HG02884 (cell line): ENCODE measurements at regions not wholly inside any gene's neighbourhood (a gene's known extent, or its start where the extent isn't known, plus 50 kb on each side); places are given as distances from the start of the nearest gene placed in this dataset.

Experiments
- ATAC-seq: cut with Tn5 transposase; IDR thresholded peaks from one replicate; pipeline ENCODE4 v1.9.1; 2021; ENCODE audit warnings: mild to moderate bottlenecking, moderate library complexity; ENCODE audit not compliant: unreplicated experiment

DNA sequence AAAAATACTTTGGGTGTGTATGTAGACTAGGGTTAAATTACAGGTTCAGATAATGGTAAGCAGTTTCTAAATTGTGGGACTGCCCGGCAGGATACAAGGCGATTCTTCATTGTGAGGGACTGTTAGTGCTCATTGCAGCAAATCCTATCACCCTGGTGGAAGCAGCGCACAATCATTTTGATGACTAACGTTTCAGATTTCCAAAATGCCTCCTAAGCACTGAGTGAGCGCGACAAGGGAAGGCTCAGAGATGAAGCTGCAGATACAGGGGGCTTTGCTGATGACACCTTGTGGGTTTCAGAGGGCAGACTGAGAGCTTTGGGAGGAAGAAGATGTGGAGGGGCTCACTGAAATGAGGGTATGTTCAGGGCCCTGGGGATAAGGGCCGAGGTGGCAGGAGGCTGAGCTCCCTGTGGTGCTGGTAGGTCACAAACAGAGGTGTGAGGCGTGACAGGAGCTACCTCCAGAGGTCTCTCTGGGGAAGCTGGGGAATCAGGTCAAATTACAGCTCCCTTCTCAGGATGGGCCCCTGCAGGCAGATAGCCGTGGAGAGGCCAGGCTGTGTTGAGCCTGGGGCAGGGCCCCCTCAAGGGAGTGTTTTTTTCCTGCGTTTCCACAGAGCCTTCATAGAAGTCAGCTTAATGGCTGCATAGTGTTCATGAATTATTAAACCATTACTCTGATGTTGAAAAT, 84.5 kb upstream of the FYN start:
- no peak for ATAC-seq

DNA sequence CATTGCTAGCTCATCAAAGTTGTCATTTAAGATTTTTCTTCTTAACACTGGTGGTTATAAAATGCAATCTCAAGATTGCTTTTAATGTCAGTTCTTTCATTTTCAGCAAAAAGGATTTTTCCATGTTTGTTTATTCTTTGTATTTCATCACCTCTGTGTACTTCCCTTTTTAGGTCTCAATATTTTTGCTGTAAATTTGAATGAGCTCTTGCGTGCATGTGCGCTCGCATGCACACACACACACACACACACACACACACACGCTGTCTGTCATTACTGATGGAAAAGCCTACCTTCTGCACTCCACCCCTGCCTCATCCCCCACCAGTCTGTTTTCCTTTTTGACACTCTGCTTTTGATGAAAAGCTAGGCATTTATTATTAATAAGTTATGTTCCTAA, 85.3 kb upstream of the FYN start:
- no peak for ATAC-seq

DNA sequence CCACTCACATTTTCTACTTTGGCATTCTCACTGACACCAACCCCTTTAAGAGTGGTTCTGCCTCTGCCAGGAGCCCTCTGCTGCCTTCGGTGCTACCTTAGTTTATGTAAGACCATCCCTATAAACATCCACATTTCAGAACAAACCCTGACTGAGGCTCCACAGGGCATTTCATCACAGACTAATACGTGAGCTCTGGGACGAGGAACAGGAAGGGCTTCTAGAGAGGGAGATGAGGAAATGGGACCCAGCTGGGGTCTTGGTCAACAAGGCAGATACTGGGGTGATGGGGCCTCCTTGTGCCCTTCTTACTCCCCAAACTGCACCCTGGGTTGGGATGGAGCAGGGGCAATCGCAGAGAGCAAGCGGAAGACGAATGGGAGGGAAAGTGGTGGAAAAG, 86.5 kb upstream of the FYN start:
- ATAC-seq: no peak

DNA sequence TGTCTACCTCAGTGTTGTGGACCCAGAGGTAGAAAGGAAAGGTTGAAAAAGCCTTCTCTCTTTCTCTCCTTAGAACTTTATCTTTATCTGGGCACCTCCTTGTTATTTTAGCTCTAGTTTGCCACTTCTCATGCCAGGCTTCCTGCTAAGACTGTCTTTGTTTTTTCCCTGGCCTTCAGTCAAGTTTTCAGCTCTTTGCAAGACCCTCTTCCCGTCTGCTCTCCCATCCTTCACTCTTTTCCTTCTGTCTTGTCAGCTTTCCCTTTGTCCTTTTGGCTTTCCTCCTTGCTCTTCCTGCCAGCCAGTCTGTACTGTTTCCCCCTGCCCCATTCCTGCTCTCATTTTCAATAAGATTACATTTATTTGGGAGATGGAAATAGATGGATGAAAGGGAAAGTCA, 86.8 kb upstream of the CCN6 start:
- no peak for ATAC-seq

- ATAC-seq: no peak
Measured at GRCh38 chr6:111970426-111970825, 83.5 kb upstream of the CCN6 start.

GRCh38 chr6:111971181-111971841, 82.6 kb upstream of the CCN6 start:
- no peak for ATAC-seq

GRCh38 chr6:111971866-111972532, 81.9 kb upstream of the CCN6 start:
- ATAC-seq: no peak

GRCh38 chr6:111972745-111973117, 81.2 kb upstream of the CCN6 start:
- no peak for ATAC-seq

- ATAC-seq: no peak
Measured at GRCh38 chr6:111973118-111973761, 80.7 kb upstream of the CCN6 start.

GRCh38 chr6:111973927-111974639, 79.8 kb upstream of the CCN6 start:
- no peak for ATAC-seq

DNA sequence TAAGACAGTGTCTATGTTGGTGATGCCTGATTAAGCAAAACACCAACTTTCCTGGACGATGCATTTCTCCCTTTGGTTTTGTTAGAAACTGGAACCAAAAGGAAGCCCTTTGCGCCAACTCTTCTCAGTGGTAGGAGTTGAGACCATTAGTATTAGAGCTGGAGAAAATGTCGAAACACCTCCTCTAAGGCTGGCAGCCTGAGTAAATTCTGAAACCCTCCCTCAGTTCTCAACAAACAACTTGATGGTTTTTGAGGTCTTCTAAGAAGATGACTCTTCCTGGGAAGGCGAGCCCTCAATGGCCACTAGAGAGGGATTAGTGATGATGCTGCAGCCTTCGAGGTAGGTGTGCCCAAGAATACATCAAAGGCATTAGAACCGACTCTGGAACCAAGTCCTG, 78.4 kb upstream of the CCN6 start:
- no peak for ATAC-seq

DNA sequence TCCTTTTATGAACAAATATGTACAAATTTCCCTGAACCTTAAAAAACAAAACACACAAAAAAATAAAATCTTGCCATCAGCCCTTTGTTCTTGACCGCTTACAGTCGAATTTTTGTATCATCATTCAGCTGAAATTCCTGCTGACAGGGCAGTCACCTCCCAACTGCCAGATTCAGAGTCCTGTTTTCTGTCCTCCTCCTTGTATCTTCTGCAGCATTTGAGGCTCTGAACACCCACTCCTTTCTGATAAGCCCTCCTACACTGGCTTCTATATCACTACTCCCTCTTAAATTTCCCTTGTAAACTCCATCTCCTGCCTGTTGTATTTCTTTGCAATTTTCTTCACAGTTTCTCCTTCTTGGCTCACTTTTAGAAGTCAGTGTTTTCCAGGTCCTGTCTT, 77.8 kb upstream of the CCN6 start:
- ATAC-seq: no peak

DNA sequence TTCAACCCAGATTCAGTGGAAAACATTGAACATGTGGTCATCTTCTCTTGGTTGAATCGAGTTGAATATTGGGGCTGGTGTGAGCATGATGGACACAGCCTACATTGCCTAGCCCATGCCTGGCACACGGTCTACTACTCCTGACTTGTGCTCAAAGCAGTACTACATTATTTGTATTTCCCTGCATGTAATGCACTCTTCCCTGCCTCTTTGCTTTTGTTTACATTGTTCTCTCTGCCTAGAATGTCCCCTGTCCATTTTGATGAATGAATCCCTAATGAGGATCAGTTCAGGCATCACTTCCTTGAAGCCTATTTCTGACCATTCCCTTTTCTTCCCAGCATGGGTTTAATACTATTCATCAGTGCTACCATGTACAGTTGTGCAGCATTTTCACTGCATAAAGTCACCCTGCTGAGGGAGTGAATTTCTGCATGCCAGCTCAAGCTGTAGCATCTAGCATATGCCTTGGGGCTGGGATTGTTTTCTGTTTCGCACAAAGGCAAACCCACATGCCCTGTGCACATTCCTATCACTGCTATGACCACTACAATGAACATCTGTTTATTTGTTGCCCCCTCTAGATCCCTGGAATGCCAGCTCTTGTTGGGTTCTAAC, 75.3 kb upstream of the CCN6 start:
- ATAC-seq: no peak

DNA sequence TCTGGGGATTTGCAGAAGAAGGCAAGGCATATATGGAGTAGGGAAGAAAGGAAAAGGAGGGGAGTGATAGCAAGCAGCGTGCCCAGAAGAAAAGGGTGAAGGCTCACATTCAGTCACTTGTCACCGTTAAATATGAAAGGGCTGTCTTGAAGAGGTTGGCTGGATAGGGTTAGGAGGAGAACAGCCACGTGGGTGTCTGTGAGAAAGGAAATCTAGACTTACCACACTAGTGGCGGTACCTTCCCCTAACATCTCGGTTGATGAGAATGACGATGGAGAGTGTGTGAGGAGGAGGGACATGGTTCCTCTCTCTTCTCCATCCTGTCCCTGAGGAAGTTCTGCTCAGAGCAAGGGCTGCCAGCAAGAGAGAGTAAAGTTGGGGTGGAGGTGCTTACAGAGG, 74.3 kb upstream of the CCN6 start:
- ATAC-seq: no peak

- no peak for ATAC-seq
Measured at GRCh38 chr6:111980143-111980542, 73.8 kb upstream of the CCN6 start.

DNA sequence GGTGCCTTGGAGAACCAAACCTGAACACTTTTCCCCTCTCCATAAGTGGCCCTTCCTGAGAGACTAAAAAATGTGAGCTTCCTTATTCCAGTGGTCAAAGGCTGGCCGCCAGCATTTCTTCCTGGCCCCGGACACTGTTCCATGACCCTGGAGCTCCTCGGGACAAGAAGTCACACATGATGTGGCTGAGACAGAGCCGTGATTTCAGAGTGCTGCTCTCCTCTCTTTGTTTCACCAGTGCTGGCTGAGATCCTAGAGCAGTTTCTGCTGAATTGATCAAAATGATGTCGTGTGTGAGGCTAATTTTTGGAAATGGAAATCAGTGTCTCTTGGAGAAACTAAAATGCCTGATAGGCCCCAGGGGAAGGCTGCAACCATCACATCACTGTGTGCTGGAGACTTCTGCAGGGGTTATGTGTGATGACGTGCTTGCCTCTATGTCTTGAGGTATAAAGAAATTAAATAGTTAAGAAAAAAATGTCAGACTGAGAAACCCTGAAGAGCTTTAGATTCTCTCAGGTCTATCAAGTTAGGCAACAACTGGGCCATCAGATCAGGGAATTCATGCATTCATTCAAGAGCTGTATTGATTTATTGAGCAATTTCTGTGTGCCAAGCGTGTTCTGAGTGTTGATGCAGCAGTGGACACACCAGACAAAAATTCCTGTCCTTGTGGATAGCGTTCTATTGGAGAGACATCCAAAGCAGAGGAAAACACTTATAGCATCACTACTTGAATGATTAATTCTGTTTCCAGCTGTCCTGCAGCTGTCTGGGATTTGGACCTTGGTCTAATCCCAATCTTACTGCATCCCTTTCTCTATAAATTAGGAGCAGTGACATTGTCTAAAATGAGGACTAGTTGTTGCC, 72.7 kb upstream of the CCN6 start:
- ATAC-seq: no peak

DNA sequence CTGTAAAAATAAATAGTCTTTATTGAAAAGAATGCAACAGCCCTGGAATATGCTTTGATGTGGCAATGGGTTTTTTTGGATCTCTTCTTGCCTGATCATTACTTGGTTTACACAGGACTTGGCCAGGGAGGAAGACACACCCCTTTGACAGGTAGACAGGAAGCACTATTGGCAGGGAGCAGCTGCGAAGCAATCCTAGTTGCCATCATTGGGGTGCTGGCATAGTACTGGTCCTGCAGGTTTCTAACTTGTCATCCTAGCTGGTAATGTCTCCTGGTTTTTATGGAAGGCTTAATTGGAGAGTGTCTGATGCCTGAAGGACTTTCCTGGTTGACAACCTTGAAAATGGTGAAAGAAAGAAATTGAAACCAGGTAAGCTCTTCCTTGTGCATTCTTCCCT, 71.2 kb upstream of the CCN6 start:
- ATAC-seq: no peak

DNA sequence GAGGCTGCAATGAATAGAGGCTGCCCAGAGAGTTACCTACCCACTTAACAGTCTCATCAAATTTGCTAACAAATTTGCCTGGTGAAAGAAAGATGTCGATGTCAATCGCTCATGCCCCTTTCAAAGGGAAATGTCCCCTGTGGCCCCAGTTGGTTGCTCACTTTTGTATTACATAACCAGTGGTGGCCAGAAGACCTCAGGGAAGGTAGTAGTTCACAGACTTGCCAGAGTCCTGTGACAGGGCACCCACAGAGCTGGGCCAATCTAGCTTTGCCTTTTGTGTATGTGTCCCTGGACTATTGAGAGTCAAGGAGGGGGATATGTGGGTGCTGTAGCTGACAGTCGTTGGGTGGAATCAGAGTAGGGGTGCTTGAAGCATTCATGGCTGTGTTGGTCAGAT, 70.7 kb upstream of the CCN6 start:
- no peak for ATAC-seq

- ATAC-seq: no peak
Measured at GRCh38 chr6:111984081-111984480, 69.8 kb upstream of the CCN6 start.
